Astrocyte of the cerebellum (primary cell): ENCODE measurements at regions not wholly inside any gene's neighbourhood (a gene's known extent, or its start where the extent isn't known, plus 50 kb on each side); places are given as distances from the start of the nearest gene placed in this dataset.

Source experiments
- DNase-seq: peaks from one replicate; pipeline ENCODE4 v3.0.0-alpha.2; 2011; ENCODE audit warnings: low read depth
- H3K4me3 ChIP-seq: 2 replicates; pipeline ENCODE4 v1.5.1; 2011; ENCODE audit warnings: mild to moderate bottlenecking, low read depth, low read length, moderate library complexity
- in situ Hi-C: cut with HindIII; loops from 2 replicates; pipeline ENCODE4 v1.10.0; 2017; ENCODE audit warnings: low sequenced_read_pairs
- TF ChIP-seq, protein P1 (sequence below): IDR thresholded peaks from 2 replicates; pipeline ENCODE4 v1.5.1; 2012; ENCODE audit warnings: low read length, low read depth, moderate library complexity, mild to moderate bottlenecking; ENCODE audit errors: missing control alignments

DNA sequence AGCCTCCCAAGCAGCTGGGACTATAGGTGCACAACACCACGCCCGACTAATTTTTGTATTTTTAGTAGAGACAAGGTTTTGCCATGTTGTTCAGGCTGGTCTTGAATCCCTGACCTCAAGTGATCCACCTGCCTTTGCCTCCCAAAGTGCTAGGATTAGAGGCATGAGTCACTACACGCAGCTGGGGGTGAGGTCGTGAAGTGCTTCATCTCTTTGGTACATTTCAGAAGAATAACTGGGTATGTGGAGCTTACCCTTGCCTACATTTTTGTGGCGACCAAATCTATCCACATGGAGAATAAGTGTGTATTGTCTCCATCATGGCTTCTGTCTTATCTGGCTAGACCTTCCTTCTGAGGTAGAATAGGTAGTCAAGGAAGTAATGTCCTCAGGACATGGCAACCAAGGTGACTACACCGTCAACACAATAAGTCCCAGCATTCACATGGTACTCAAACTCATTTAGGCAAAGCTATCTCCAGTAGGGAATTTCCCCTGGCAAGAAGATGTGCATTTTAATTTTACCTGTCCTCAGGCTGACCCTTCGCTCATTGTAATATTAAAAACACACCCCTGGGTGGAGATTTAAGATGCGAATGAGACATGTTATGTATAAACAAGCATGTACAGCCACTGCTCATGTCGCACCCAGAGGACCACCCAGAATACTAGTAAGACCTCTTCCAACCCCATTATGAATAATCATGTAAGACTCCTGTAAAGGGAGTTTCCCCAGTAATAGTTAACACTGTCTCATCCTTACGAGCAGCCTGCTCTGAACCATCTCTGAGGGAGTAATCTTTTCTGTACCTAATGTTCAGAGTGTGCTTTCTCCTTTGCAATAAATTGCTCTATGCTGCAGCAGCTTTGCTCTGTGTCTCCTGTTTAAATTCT, 1173.2 kb downstream of the TAF11L14 start:
- no peak for DNase-seq
- in situ Hi-C loops: no loop called here
- TF ChIP-seq, protein P1, sequence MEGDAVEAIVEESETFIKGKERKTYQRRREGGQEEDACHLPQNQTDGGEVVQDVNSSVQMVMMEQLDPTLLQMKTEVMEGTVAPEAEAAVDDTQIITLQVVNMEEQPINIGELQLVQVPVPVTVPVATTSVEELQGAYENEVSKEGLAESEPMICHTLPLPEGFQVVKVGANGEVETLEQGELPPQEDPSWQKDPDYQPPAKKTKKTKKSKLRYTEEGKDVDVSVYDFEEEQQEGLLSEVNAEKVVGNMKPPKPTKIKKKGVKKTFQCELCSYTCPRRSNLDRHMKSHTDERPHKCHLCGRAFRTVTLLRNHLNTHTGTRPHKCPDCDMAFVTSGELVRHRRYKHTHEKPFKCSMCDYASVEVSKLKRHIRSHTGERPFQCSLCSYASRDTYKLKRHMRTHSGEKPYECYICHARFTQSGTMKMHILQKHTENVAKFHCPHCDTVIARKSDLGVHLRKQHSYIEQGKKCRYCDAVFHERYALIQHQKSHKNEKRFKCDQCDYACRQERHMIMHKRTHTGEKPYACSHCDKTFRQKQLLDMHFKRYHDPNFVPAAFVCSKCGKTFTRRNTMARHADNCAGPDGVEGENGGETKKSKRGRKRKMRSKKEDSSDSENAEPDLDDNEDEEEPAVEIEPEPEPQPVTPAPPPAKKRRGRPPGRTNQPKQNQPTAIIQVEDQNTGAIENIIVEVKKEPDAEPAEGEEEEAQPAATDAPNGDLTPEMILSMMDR: no peak
- no peak overlapping the region for H3K4me3 ChIP-seq

DNA sequence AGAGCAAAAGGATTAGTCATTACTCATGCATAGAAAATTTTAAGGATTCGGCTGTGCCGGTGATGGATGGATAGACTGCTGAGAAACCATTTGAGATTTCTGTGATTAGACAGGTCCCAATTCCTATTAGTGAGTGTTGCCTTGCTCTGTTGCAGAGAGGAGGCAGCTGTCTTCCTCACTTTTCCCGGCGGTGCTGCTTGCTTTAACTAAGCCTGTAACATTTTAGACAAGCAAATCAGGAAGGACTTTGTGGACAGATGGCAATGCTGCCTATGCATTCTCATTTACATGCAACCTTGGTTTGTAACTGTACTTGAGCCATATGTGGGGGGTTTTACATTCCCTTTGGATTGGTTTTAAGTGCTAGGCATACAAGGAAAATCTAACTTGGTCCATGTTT, 1176.3 kb downstream of the CDH18 start:
- no peak overlapping the region for H3K4me3 ChIP-seq
- DNase-seq: no peak
- in situ Hi-C loops: no loop called here
- TF ChIP-seq, protein P1: no peak

DNA sequence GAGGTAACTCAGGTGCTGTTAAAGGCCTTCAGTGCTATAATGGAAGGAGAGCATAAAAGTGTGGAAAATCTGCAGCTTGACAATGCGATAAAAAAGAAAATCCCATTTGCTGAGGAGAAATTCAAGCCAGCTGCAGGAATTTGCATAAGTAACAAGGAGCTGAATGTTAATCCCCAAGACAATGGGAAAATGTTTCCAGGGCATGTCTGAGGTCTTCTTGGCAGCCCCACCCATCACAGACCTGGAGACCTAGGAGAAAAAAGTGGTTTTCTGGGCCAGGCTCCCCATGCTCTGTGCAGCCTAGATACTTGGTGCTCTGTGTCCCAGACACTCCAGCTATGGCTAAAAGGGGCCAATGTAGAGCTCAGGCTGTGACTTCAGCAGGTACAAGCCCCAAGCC, 1159.6 kb downstream of the CDH18 start:
- in situ Hi-C loops: no loop called here
- no peak for DNase-seq
- H3K4me3 ChIP-seq: no peak overlapping the region
- TF ChIP-seq, protein P1: no peak

DNA sequence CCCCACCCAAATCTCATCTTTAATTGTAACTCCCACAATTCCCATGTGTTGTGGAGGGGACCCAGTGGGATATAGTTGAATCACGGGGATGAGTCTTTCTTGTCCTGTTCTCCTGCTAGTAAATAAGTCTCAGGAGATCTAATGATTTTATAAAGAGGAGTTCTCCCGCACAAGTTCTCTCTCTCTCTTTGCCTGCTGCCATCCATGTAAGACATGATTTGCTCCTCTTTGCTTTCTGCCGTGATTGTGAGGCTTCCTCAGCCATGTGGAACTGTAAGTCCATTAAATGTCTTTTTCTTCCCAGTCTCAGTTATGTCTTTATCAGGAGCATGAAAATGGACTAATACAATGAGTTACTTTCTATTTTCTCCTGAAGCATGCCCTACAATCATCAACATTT, 1158.5 kb downstream of the CDH18 start:
- in situ Hi-C loops: no loop called here
- no peak overlapping the region for H3K4me3 ChIP-seq
- DNase-seq: no peak
- TF ChIP-seq, protein P1: no peak

DNA sequence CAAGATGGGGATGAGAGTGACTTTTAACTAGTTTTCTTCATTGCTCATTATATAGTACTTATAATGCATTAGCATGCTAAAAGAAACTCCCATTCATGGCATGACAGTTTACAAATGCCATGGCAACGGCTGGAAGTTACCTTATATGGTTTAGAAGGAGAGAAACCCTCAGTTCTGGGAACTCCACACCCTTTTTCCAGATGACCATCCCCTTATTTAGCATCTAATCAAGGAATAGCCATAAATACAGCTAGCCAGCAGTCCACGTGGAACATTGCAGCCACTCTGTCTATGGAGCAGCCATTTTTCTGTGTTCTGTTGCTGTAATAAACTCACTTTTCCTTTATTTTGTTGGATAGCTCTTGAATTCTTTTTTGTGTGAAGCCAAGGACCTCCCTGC, 1137.8 kb downstream of the CDH18 start:
- TF ChIP-seq, protein P1: no peak
- no peak overlapping the region for H3K4me3 ChIP-seq
- DNase-seq: no peak
- in situ Hi-C loops: no loop called here

DNA sequence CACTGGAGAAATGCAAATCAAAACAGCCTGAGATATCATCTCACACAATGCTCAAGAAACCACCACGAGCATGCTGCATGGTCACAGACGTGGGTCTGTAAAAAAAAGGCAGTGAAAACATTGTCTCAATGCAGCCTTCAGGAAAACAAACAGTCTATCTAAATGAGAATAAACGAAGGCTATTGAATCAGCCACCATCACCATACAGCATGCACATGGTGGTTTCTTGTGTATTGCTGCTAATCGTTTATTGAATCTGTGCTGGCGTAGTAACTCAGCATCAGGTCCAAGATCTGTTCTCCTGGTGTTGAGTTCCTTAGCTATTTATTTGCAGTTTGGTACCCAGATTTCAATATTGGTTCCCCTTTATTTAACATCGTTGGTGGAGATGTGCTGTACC, 1115.0 kb downstream of the CDH18 start:
- DNase-seq: no peak
- in situ Hi-C loops: no loop called here
- TF ChIP-seq, protein P1: no peak
- H3K4me3 ChIP-seq: no peak overlapping the region
